ENCODE measurements at regions not wholly inside any gene's neighbourhood (a gene's known extent, or its start where the extent isn't known, plus 50 kb on each side); places are given as distances from the start of the nearest gene placed in this dataset.

GRCh38 chr12:41777064-41777790 is 367.4 kb downstream of the GXYLT1 start:
- Histone ChIP-seq H3K9me3 (no peaks in the 10 kb centered on the region), H3K27me3 (no peaks in the 10 kb centered on the region), H3K4me3 (no peak overlapping the region), H3K27ac (no peak overlapping the region), H3K4me1 (no peaks in the 10 kb centered on the region), H3K36me3 (ENCODE audit: low read depth, missing control alignments) (no peaks in the 10 kb centered on the region)
- TF ChIP-seq CTCF (IDR thresholded peaks at IDR 0.05) (no peak), POLR2A (IDR thresholded peaks at IDR 0.05) (no peak)
- WGBS, 2 donors, result 81 to 84% methylated on average over 9 of the region's 9 CpGs
- intact Hi-C loops (cut with DNase I; ENCODE audit: low total_unique reads), result no loop called here
- no peak for DNase-seq

GRCh38 chr12:41772478-41772877 is 372.2 kb downstream of the GXYLT1 start:
- Histone ChIP-seq H3K27me3 (no peaks in the 10 kb centered on the region), H3K27ac (no peak overlapping the region), H3K9me3 (no peaks in the 10 kb centered on the region), H3K4me3 (no peak overlapping the region), H3K36me3 (ENCODE audit: low read depth, missing control alignments) (no peaks in the 10 kb centered on the region), H3K4me1 (no peaks in the 10 kb centered on the region)
- 84 to 88% methylated on average over 4 of the region's 4 CpGs for WGBS, 2 donors
- intact Hi-C loops (cut with DNase I; ENCODE audit: low total_unique reads), result no loop called here
- no peak for DNase-seq
- no peak for TF ChIP-seq POLR2A (IDR thresholded peaks at IDR 0.05)
- TF ChIP-seq CTCF (IDR thresholded peaks at IDR 0.05), result no peak

- no peak for TF ChIP-seq CTCF (IDR thresholded peaks at IDR 0.05)
- no peak for TF ChIP-seq POLR2A (IDR thresholded peaks at IDR 0.05)
- H3K4me3 ChIP-seq, result no peak overlapping the region
- no peaks in the 10 kb centered on the region for H3K27me3 ChIP-seq
- WGBS, 2 donors, result 69 to 79% methylated on average over 1 of the region's 1 CpG
- no peaks in the 10 kb centered on the region for H3K9me3 ChIP-seq
- no peak for DNase-seq
- no peaks in the 10 kb centered on the region for H3K4me1 ChIP-seq
- no peak overlapping the region for H3K27ac ChIP-seq
- H3K36me3 ChIP-seq (ENCODE audit: low read depth, missing control alignments), result no peaks in the 10 kb centered on the region
- intact Hi-C loops (cut with DNase I; ENCODE audit: low total_unique reads), result no loop called here
Measured at GRCh38 chr12:41769810-41770209, 374.9 kb downstream of the GXYLT1 start.

- Histone ChIP-seq H3K27me3 (no peaks in the 10 kb centered on the region), H3K4me1 (no peaks in the 10 kb centered on the region), H3K9me3 (no peaks in the 10 kb centered on the region), H3K4me3 (no peak overlapping the region), H3K36me3 (ENCODE audit: low read depth, missing control alignments) (no peaks in the 10 kb centered on the region), H3K27ac (no peak overlapping the region)
- WGBS, 2 donors, result 92 to 95% methylated on average over 7 of the region's 7 CpGs
- no peak for TF ChIP-seq POLR2A (IDR thresholded peaks at IDR 0.05)
- intact Hi-C loops (cut with DNase I; ENCODE audit: low total_unique reads), result no loop called here
- DNase-seq, result no peak
Measured at GRCh38 chr12:41768456-41768855, 376.2 kb downstream of the GXYLT1 start.

- intact Hi-C loops (cut with DNase I; ENCODE audit: low total_unique reads), result no loop called here
- Histone ChIP-seq H3K27ac (no peak overlapping the region), H3K36me3 (ENCODE audit: low read depth, missing control alignments) (no peaks in the 10 kb centered on the region), H3K9me3 (no peaks in the 10 kb centered on the region), H3K4me3 (no peak overlapping the region), H3K4me1 (no peaks in the 10 kb centered on the region), H3K27me3 (no peaks in the 10 kb centered on the region)
- no peak for DNase-seq
- TF ChIP-seq POLR2A (IDR thresholded peaks at IDR 0.05) (no peak), CTCF (IDR thresholded peaks at IDR 0.05) (no peak)
- WGBS, 2 donors, result 84 to 88% methylated on average over 3 of the region's 3 CpGs
Measured at GRCh38 chr12:41762691-41763090, 382.0 kb downstream of the GXYLT1 start.
